Left cardiac atrium (tissue), 4 donors: ENCODE measurements at regions not wholly inside any gene's neighbourhood (a gene's known extent, or its start where the extent isn't known, plus 50 kb on each side); places are given as distances from the start of the nearest gene placed in this dataset.
A peak's percentile ranks its signal among the peaks of the same experiment; 100 is the strongest.

Experiments used
- ATAC-seq, 2 donors: fragments of 200-7000 bp; cut with Tn5 transposase; one replicate each; pipeline ENCODE4 v1.9.1; 2020; ENCODE audit warnings: mild to moderate bottlenecking in 2 of 2, moderate library complexity in 2 of 2
- DNase-seq: peaks from one replicate; pipeline ENCODE4 v3.0.0-alpha.2; 2020
- intact Hi-C, 2 donors: fragments of 100-400 bp; cut with DNase I; formaldehyde crosslinking; loops; one replicate each; pipeline versions ENCODE4 v1.14.1 to v1.15.1; 2022 to 2023
- donor health status: DM: no; HTN: yes; CAD: no.
- donor health status: DM: no; HTN: yes; CAD: no; lungs with severe emphysema.
- donor health status: DM: yes; HTN: yes; CAD: no.
- donor health status: Dilated cardiomyopathy.

- intact Hi-C loops: no loop called here
- DNase-seq (no peak), ATAC-seq (peak in 1 of 2 donors; percentile 36)
Measured at GRCh38 chr3:65182682-65183081, 494.9 kb upstream of the ADAMTS9 start.

- intact Hi-C loops: no loop called here
- ATAC-seq: no peak
- no peak for DNase-seq
Measured at GRCh38 chr3:65182085-65182484, 494.3 kb upstream of the ADAMTS9 start.

DNA sequence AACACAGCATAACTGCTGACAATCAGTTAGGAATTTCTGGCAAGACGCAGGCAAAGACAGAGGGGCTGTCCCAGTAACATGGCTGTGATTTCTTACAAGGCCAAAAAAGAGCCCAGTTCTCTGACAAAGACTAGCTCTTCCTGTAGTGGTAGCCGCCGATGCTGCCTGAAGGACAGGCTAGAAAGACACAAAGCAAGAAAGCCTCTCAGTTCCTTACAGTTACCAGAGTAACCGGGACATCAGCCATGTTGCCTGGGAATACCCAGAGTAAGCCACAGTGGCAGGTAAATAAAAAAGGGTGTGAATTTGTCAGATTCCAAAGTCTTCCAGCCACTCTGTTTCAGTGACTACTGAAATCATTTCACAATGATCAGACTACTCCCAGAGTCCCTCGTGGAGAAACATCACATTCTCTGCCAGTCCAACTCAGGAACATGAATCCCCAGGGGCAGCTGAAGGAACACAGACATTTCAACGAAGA is 493.6 kb upstream of the ADAMTS9 start:
- peak; percentile 41 to 90 for ATAC-seq
- no peak for DNase-seq
- intact Hi-C loops: no loop called here

DNA sequence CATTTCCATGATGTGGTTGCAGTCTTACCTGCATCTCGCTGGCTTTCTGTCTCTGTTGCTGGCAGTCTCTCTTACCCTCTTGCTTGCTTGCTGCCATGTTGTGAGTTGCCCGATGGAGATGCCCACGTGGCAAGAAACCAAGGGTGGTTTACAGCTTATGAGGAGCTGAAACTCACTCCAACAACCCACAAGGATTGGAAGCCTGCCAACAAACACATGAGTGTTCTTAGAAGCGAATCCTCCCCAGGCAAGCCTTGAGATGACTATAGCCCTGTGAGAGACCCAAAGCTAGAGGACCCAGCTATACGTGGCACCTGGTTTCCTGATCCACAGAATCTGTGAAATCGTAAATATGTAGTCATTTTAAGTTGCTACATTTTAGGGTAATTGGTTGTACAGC is 490.9 kb upstream of the ADAMTS9 start:
- intact Hi-C loops: loop anchor here in 1 of 2 donors (10.0 kb wide), 1 partner anchor 494 kb away; the partner anchor contains the start of gene ADAMTS9
- ATAC-seq (no peak), DNase-seq (no peak)

GRCh38 chr3:65177960-65178376 is 490.2 kb upstream of the ADAMTS9 start:
- ATAC-seq: no peak
- intact Hi-C loops: loop anchor here in 1 of 2 donors (10.0 kb wide), 1 partner anchor 493 kb away; the partner anchor contains the start of gene ADAMTS9
- DNase-seq: no peak

DNA sequence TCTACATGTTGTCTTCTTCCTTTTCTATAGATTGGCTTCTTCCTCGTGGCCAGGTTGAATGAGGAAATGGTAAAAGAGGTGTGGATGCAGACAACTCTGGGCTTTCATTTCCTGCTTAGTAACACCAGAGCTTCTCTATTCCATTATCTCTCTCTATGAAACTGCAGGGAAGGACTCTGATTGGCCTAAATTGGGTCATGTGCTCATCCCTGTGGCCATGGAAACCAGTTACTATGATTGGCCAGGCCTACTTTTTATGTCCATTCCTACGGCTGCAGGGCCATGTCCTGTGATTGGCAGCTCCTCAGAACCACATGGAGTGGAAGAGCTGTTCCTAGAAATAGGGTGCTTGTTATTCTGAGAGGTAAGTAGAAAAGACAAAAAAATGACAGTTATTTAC is 486.9 kb upstream of the ADAMTS9 start:
- DNase-seq (no peak), ATAC-seq (no peak)
- intact Hi-C loops: loop anchor here (5.0 to 10.0 kb wide), 3 partner anchors 272 to 642 kb away; partner anchors contain the start of gene ADAMTS9 (in 1 of the 2)

- intact Hi-C loops: loop anchor here (5.0 to 10.0 kb wide), 3 partner anchors 272 to 642 kb away; partner anchors contain the start of gene ADAMTS9 (in 1 of the 2)
Measured at GRCh38 chr3:65173841-65174240, 486.0 kb upstream of the ADAMTS9 start.

GRCh38 chr3:65172209-65172608 is 484.4 kb upstream of the ADAMTS9 start:
- intact Hi-C loops: loop anchor here (5.0 to 10.0 kb wide), 3 partner anchors 270 to 640 kb away; partner anchors contain the start of gene ADAMTS9 (in 1 of the 2)
- no peak for DNase-seq
- ATAC-seq: no peak

More at GRCh38 chr3:65173841-65174240, 486.0 kb upstream of the ADAMTS9 start:
- DNase-seq (no peak), ATAC-seq (no peak)

DNA sequence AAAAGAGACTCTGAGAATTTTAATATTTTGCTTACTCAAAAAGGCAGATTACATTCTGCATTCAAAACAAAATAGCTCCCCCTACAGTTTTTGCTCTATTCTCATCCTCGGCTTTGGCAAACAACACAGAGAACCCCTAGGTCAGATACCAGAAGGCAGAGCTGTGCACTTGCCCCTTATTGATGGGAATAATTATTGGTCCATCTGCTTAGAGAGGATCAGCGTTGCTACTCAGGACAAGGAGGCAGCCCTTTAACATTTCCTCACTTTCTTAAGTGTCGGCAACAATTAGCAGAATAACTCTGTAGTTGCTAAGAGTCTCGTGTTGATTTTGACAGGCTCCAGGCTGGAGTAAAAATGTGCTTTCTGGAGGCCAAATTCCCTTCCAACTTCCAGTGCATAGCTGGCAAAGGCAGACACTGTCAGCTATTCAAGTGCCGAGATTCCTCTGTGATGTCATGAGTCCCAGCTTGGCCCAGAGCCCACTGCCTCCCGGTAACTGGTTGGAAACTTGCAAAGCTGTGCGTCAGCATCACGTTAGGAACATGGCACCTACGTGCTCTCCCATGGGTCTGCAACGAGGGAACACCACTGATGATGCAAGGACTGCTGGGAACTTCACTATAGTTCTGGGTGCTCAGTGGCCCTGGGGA is 482.7 kb upstream of the ADAMTS9 start:
- peak; percentile 89 to 90 for ATAC-seq
- DNase-seq: peak; percentile 93
- intact Hi-C loops: loop anchor here (2.0 to 10.0 kb wide), 4 partner anchors 268 to 638 kb away; partner anchors contain the start of gene ADAMTS9 (in 2 of the 2)

GRCh38 chr3:65169961-65170360 is 482.2 kb upstream of the ADAMTS9 start:
- no peak for ATAC-seq
- no peak for DNase-seq
- intact Hi-C loops: loop anchor here (2.0 to 10.0 kb wide), 4 partner anchors 268 to 638 kb away; partner anchors contain the start of gene ADAMTS9 (in 2 of the 2)

DNA sequence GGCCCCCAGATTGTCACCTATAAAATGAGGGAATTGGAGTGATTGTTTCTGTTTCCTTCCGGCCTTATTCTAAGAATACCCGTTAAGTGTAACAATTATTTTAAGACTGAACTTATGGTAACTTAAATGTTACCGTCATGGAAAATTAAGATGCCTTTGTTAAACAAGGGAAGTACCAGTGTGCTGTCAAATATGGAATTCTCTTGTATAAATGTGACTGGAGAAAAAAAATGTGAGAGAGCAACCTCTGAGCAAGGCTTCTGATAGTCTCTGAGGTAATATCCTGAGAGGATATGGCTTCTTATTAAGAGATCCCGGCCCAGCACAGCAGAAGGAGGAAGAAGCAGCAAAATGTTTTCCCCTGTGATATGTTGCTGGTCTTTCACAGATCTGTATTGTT is 480.7 kb upstream of the ADAMTS9 start:
- DNase-seq (no peak), ATAC-seq (no peak)
- intact Hi-C loops: no loop called here

DNA sequence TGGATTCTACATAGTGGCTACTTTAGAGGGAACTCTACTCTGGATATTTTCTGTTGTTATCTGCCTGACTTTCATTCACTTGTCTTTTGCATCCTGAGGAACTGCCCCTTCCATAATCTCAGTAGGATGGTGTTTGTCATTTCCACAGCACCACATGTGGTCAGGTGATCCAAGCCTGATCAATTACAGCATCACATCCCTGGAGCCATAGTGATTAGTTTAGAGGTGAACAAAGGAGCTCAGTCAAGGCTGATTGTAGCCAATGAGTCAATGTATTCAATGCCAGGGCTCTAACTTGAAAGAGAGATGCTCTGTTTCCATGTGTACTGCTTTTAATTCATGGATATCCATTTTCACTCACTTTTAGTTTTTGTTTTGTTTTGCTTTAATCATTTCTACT is 478.7 kb upstream of the ADAMTS9 start:
- intact Hi-C loops: no loop called here
- DNase-seq: no peak
- no peak for ATAC-seq

- intact Hi-C loops: no loop called here
- DNase-seq: no peak
- ATAC-seq: no peak
Measured at GRCh38 chr3:65158023-65158422, 470.2 kb upstream of the ADAMTS9 start.

DNA sequence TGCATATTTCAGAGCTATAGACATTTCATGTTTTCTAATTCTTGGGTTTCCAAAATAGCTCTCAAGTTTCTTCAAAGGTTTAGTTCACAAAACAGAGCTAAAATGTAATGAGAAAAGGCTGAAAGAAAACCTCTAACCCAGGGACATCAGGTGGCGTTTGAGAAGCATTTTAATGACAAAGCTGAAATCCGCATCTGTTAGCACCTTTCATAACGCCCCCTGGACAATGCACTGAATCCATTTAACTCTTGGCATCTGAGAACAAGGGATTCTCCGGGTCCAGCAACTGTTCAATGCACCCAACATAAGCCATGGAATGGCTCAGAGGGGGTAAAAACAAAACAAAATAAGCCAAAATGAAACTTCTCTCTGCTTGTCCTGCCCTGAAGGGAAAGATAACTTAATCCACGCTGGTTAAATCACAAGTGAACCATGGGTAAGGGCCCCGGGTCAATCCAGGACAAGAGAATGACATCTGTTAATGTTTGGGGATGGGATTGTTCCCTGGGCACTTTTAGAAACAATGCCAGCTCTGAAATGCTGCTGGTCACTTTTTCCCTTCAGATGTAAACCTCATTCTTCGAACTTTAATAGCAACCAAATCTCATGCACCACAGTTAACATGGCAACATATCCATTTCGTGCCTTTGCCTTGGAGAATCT is 466.2 kb upstream of the ADAMTS9 start:
- intact Hi-C loops: no loop called here
- DNase-seq (no peak), ATAC-seq (no peak)

DNA sequence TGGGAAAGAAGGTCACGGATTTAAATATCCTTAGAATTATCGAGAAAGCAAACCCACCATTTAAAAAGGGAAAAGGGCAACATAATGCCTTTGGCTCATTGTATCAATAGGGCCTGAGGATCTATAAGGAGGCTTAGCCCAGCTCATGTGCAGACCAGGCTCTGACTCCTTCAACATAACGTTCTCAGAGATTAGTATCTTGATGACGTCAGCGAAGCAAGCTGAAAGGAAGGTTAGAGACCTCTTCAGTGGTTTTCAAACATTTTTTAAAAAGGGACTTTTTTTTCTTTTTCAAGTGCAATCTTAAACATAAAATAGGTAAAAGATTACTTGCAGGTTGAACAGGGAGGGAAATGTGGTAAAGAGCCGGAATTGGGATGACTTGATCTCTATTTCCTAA is 463.9 kb upstream of the ADAMTS9 start:
- DNase-seq (no peak), ATAC-seq (no peak)
- intact Hi-C loops: no loop called here

- DNase-seq (no peak), ATAC-seq (no peak)
- intact Hi-C loops: no loop called here
Measured at GRCh38 chr3:65149877-65150276, 462.1 kb upstream of the ADAMTS9 start.

GRCh38 chr3:65148687-65149086 is 460.9 kb upstream of the ADAMTS9 start:
- DNase-seq: no peak
- intact Hi-C loops: no loop called here

DNA sequence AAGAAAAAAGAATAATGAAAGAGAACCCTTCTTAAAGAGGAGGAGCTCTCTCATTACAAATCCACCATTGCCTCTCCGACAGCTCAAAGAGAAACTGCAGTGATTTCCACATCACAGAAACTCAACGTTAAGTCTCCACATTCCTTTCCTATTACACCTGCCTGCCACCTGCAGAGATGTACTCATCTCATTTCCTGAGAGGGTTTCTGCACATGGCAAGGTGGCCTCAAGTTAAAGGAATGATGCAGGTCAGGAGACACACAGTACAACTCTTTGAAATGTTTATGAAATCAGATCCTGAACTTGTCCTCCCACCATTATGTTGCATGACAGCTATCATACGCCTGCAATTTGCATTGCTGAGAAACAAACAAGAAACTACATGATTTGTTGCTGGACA is 458.4 kb upstream of the ADAMTS9 start:
- ATAC-seq (peak in 1 of 2 donors; percentile 31), DNase-seq (no peak)
- intact Hi-C loops: no loop called here

More at GRCh38 chr3:65148687-65149086, 460.9 kb upstream of the ADAMTS9 start:
- no peak for ATAC-seq

GRCh38 chr3:65145680-65146079 is 457.9 kb upstream of the ADAMTS9 start:
- no peak for ATAC-seq
- intact Hi-C loops: no loop called here
- no peak for DNase-seq

GRCh38 chr3:65144791-65145351 is 457.1 kb upstream of the ADAMTS9 start:
- ATAC-seq (no peak), DNase-seq (no peak)
- intact Hi-C loops: no loop called here
